Neural progenitor cell (in vitro differentiated cells): ENCODE measurements at regions not wholly inside any gene's neighbourhood (a gene's known extent, or its start where the extent isn't known, plus 50 kb on each side); places are given as distances from the start of the nearest gene placed in this dataset.

Source experiments
- CTCF ChIP-seq: fragments of 200-600 bp; sonication (generic); IDR thresholded peaks from 2 replicates; pipeline ENCODE4 v1.5.1; 2017; ENCODE audit warnings: antibody characterized with exemption, mild to moderate bottlenecking
- EZH2 ChIP-seq: fragments of 200-600 bp; sonication (generic); IDR thresholded peaks from 2 replicates; pipeline ENCODE4 v1.6.1; 2017; ENCODE audit warnings: antibody characterized with exemption, mild to moderate bottlenecking, moderate library complexity

DNA sequence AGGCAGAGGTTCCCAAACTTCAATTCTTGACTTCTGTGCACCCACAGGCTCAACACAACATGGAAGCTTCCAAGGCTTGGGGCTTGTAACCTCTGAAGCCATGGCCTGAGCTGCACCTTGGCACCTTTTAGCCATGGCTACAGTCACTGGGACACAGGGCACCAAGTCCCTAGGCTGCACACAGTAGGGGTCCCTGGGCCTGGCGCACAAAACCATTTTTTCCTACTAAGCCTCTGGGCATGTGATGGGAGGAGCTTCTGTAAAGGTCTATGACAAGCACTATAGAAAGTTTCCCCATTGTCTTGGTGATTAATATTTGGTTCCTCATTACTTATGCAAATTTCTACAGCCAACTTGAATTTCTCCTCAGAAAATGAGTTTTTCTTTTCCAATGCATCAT, 420.9 kb upstream of the GRM3 start:
- TF ChIP-seq CTCF: no peak
- TF ChIP-seq EZH2: no peak
